HG03558 (cell line): ENCODE measurements at regions not wholly inside any gene's neighbourhood (a gene's known extent, or its start where the extent isn't known, plus 50 kb on each side); places are given as distances from the start of the nearest gene placed in this dataset.

Experiments
- ATAC-seq: cut with Tn5 transposase; IDR thresholded peaks from one replicate; pipeline ENCODE4 v1.9.1; 2021; ENCODE audit warnings: moderate number of reproducible peaks; ENCODE audit not compliant: unreplicated experiment; ENCODE audit errors: extremely low read depth

DNA sequence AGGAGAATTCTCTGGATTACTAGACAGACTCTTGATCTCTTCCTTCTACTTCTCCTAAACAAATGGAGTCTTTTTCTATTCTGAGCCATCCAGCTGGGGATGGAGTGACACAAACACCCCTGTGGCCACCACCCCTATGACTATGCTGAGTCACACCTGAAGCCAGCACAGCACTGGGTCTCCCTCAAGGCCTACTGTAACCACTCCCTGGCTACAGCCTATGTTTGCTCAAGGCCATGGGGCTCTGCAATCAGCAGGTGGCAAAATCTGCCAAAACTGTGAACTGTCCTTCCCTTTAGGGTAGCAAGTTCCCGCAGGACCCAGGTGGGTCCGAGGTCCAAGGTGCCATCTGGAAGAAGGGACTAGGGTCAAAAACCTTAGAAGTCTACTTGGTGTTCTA, 132.3 kb downstream of the TINAG start:
- no peak for ATAC-seq

DNA sequence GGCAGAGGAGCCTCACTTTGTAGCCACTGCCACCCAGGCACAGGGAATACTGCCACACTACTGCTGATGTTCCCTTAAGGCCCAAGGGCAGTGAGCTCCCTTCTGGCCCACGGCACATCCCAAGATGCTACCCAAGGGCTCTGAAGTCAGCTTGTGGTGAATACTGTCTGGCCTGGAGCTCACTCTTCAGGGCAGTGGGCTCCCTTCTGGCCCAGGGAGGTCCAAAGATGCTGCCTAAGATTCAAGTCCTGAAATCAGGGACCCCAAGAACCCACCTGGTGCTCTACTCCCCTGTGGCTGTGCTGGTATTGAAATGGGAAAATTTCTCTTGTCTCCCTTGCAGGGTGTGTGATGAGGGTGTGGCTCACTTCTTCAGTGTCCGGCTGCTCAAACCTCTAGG, 132.8 kb downstream of the TINAG start:
- no peak for ATAC-seq

DNA sequence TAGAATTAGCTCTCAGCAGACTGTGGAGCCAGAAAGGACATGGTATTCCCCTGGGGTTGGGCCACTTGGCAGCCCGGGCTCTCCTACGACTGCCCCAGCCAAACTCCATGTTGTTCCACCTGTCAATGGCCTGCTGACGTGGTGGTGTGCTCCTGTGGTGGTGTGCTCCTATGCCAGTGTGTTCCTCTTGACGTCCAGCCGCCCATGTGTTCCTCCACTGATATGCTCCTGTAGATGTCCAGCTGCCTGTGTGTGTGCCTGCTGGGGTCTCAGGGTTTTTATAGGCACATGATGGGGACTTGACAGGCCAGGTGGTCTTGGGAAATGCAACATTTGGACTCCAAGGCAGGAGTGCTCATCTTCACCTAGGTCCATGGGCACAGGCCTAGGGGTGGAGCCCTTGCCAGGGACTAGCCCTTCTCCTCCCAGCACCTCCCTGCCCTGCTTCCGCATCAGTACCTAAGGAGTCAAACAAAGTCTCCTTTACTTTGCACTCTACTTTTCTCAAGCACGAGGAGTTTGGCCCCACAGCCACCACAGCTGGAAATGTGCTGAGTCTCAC, 133.5 kb downstream of the TINAG start:
- no peak for ATAC-seq

DNA sequence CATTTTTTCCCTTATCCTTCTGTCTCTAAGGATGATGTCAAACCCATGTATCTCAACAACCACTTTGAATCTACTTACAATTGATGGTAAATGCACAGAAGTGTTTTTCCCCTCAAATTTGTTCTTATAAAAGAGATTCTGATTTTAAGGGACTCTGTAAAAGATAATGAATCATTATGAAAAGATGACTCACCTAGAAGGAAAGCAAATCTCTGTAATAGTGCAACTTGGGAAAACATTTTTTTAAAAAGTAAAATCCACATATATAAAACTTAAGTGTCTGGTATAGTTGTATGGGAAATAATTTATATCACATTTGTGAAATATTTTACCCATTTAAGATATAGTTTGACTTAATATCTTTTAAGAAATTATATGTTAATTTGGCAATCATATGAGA, 137.0 kb downstream of the TINAG start:
- ATAC-seq, result no peak

DNA sequence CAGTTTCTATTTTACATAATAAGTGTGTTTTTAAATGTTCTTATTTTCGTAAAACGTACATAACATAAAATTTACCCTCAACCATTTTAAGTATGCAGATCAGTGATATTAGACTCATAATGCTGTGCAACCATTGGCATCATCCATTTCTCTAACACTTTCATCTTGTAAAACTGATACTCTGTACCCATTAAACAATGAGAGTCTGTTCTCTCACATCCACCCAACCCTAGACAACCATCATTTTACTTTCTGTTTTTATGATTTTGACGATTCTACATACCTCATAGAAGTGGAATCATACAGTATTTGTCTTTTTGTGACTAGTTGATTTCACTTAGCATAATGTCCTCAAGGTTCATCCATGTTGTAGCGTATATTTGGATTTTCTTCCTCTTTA, 140.4 kb downstream of the TINAG start:
- ATAC-seq, result no peak

DNA sequence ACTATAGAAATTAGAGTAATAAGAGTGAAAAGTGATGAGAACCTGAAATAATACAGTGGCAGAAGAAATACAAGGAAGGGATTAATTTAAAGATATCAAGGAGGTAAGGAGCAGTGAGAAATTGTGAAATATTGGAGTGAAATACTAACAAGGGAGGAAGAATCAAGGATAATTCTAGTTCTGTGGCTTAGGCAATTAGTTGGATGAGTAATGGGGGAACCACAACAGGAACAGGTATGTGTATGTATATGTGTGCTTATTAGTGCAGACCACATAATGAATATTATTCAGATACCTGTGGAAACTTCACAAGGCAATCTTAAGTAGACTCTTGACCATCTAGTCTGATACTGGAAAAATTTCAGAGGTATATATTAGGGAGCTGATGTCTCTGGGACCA, 143.3 kb downstream of the TINAG start:
- ATAC-seq, result no peak

DNA sequence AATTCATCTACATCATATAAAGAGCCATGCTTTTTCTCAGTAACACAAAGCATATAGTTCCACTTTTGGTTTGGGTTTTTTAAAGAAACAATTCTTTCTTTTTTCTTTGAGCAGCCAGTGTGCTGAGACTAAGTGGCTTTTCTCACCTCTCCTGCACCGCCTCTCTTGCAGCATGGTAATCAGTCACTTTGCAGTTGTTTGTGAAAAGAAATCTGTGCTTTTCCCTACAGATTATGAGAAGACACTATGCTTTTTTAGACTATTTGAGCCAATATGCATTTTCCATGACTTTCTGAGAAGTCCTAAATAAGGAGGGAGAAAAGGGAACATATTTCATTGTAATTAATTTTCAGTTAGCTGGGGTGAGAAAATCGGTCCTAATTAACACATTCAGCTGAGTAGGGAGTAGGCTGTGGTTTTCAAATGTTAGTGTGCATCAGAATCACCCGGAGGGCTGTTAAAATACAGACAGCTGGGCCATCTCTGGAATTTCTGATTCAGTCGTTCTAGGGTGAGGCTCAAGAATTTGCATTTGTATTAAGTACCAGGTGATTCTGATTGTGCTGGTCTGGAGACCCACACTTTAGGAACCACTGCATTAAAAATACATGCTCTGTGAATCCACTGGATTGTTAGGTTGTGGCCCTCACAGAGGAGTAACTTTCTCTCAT, 155.2 kb downstream of the TINAG start:
- ATAC-seq, result no peak

DNA sequence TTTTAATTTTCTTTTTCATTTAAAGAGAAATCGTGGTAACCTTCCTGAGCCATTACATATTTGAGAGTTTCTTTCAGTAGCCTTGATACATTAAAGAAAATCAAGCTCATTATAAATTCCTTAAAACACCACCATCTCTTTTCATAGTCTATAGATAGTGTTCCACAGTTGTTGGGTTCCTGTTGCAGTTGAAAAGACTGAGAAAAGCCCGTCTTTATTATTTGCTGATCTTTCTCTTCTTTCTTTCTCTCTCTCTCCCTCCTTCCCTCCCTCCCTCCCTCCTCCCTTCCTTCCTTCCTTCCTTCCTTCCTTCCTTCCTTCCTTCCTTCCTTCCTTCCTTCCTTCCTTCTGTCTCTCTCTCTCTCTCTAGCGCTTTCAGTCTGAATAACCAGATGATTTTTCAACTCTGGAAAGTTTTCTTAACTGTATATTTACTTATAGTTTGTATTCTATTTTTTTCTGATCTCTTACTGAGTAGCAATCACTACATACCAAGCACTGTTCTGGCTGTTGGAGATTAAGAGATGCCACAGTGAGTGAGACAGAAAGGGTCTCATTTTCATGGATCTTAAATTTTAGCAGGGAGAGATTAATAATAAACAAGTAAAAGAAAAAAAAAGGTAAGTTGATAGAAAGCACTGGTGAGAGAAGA, 157.5 kb downstream of the TINAG start:
- no peak for ATAC-seq

DNA sequence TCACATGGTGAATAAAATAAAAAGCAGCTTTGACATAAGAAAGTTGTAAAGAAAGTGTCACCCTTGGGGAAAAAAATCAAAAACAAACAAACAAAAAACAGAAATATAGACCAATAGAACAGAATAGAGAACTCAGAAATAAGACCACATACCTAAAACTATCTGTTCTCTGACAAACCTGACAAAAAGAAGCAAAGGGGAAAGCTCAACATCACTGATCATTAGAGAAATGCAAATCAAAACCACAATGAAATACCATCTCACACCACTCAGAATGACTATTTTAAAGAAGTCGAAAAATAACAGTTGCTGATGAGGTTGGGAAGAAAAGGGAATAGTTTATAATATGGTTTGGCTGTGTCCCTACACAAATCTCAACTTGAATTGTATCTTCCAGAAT, 159.1 kb downstream of the TINAG start:
- no peak for ATAC-seq

DNA sequence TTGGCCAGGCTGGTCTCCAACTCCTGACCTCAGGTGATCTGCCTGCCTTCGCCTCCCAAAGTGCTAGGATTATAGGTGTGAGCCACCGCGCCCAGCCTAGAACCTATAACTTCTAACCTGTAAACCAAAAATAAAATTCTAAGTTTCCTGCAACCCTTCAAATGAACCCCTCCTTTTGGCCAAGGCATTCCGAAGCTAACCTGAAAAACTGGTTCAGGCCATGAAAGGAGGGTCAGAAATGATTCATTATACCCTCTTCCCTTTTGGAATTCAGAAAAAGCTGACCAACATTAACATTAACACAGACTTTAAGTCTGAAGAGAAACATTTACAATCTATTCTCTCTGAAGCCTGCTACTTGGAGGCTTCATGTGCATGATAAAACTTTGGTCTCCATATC, 165.1 kb downstream of the TINAG start:
- no peak for ATAC-seq

DNA sequence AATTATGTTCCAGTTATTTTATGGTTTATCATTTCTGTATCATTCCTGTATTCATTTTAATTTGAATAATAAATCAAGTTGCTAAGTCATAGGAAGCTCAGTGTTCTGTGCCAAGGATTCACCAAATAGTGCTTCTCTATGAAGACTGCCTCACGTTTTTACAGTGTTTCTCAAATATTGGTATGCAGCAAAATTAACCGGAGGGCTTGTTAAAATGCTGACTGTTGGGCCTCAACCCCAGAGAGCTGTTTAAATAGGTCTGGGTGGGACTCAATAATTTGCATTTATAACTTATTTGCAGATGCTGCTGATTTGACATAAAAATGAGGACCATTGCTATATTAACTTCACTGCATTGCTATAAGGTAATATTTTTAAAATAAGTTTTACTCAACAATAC, 166.7 kb downstream of the TINAG start:
- ATAC-seq, result no peak

DNA sequence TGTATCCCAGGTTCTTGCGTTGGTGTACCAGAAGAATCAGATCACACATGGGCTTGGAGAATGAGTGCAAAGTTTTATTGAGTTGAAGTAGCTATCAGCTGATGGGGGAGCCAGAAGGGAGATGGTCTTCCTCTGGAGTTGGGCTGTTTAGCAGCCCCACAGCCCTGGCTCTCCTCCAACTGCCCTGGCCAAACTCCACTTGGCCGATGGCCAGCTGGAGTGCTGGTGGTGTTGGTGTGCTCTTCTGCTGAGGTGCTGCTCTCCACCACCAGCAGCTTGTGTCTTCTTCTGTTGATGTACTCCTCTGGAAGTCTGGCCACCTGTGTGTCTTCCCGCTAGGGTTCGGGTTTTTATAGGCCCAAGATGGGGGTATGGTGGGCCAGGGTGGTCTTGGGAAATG, 172.8 kb downstream of the TINAG start:
- ATAC-seq, result no peak

DNA sequence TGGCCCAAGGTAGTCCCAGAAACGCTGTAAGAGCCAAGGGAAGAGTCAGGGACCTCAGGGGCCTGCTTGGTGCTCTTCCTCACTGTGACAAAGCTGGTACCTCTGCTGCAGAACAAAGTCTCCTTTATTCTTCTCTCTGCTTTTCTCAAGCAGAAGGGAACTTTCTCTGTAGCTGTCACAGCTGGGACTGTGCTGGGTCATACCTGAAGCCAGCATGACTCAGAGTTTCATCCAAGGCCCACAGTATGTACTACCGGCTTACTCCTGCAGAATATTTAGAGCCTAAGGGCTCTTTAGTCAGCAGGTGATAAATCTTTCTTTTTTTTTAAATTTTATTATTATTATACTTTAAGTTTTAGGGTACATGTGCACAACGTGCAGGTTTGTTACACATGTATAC, 183.2 kb downstream of the TINAG start:
- no peak for ATAC-seq

DNA sequence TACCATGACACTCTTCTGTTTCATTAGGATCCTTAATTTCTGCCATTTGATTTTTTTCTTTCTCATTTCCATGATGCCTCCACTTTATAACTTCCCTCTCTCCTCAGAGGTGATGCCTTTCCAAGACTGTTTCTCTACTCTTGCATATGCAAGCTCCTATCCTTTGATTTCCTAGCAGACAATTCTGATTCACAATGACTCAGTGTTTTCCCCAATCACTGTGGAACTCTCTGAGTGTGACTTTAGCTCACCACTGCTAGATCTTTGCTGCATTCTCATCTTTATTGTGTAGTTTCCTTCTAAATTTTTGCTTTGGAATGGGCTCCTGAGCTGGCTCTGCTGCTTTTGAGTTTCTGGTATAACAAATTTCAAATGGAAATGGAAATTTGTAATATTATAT, 184.9 kb downstream of the TINAG start:
- ATAC-seq, result no peak

DNA sequence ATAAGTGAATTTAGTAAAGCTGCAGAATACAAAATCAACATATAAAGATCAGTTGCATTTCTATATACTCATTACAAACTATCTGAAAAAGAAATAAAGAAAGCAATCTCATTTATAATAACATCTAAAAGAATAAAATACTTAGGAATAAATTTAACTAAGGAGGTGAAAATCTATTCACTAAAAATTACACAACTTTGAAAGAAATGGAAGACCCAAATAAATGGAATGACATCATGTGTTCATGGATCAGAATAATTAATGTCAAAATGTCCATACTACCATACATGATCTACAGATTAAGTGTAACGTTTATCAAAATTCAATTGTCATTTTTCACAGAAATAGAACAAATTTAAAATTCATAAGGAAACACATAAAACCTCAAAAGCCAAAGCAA, 194.9 kb downstream of the TINAG start:
- no peak for ATAC-seq

DNA sequence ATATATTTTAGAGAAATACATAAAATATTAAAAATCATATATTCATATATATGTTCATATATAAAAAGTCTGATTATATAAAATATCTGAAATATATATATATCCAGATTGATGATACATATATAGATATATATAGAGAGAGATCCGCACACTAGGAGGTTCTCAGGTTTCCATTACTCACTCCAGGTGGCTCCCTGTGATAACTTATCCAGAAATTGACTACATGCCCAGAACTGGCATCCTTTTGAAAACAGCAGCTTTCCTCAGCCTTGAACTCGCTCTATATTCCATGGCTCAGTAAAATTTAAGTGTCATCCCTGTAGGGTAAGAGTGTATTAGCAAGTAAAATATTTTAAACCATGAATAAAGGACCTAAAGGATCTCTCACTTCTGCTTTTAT, 206.8 kb downstream of the TINAG start:
- no peak for ATAC-seq

DNA sequence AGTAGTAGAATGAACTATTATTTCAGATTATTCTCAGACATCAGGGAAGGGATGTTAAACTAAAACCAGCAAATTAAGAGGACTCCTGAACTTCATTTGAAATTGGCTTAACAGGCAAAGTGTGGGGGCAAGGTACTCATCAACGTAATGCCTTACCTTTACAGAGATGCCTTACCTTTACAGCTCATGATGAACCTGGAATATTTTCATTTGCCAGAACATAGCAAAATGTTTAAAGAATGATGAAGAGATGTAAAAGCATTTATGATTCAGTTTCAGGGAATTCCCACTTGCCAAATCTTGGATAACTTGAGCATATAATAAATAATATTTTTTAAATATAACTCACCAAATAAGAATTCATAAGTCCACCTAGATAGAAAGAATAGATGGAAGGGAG, 207.5 kb downstream of the TINAG start:
- ATAC-seq, result no peak

DNA sequence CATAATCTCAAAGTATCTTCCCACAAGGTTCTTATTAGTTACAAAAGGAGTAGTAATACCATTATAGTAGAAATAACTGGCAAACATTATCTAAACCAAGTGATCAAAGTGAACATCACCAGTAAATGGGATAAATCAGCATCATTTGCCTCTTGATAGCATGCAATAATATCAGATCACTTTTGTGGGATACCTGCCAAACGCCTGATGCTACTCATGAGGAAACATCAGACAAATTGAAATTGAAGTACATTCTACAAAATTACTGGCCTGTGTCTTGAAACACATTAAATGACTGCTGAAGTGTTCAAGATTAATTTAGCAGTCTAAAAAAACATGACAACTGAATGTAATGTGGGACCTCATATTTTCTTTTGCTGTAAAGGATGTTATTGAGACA, 208.1 kb downstream of the TINAG start:
- no peak for ATAC-seq

DNA sequence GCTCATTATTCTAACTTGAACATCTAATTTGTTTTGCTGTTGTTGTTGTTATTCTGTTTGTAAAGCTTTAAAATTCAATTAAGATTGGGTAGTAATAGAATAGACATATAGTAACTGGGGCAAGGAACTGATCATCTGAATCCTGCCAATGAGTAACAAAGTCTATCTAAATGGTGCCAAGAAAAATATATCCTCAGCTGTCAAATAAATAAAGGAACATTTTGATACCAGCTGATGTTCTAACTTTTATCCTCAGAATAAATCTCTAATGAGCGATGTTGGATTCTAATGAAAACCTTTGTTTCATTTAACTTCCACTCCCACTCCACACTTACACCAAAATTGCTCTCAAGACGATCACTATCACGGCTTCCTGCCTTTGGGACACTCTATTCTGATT, 210.9 kb downstream of the TINAG start:
- no peak for ATAC-seq

DNA sequence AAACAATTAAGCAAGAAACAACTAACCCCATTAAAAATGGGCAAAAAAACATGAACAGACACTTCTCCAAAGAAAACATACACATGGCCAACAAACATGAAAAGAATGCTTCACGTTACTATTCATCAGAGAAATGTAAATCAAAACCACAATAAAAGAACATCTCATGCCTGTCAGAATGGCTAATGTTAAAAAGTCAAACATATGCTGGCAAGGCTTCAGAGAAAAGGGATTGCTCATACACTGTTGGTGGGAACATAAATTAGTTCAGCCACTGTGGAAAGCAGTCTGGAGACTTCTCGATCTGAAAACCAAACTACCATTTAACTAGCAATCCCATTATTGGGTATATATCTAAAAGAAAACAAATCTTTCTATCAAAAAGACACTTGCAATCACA, 217.5 kb downstream of the TINAG start:
- ATAC-seq, result no peak

DNA sequence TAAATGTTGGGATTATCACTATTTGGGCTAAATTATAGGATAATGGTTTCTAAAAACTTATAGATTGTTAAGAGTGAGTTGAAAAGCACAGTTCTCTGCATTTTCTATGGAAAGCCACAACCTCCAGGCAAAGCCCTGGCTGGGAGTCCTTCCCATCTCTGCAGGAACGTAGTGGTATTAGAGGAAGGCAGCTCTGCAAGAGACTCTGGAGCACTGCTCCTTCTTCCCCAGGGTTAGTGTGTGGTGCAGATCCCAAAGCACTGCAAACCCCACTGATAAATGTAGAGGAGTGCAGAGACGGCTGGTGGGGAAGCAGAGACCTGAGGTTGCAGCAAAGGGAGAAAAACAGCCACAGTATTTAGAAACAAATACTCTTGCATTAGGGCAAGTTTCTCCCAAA, 225.3 kb downstream of the TINAG start:
- ATAC-seq, result no peak

DNA sequence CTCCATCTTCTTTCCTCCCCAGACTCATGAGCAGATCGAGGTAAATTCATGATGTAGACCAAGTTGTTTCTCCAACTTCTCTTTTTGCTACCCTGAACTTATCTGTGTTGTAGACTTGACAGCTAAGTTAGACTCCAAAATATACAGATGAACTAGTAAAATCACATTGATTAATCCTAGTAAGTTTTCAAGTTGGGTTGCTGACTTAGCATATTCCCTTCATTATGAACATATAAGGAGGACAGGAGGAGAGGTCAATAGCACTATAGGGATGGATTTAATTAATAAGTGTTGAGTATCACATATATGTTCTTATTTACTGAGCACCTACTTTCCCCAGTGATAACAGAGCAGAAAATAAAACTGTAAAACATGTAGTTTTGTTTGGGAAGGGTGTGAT, 227.3 kb downstream of the TINAG start:
- no peak for ATAC-seq
